Fibroblast of gingiva (primary cell): ENCODE measurements at regions not wholly inside any gene's neighbourhood (a gene's known extent, or its start where the extent isn't known, plus 50 kb on each side); places are given as distances from the start of the nearest gene placed in this dataset.
"Not testable (repeated sequence)": the region's sequence is repeated elsewhere in the genome, so short reads cannot be mapped to it uniquely, and the experiment has no call there.

ENCODE experiments used
- DNase-seq: peaks from one replicate; pipeline ENCODE4 v3.0.0-alpha.2; 2011; ENCODE audit warnings: low read depth

DNA sequence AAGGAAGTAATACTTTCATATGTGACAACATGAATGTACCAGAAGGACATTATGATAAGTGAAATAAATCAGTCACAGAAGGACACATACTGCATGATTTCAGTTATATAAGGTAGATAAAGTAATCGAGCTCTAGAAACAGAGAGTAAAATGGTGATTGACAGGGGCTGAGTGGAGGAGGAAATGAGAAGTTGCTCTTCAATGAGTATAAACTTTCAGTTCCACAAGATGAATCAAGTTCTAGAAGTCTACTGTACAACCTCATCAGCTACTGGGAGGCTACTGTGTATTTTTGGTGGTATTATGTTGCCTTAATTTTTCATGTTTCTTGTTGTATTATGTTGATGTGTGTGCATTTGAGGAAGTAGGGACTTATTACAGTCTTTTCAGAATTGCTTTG lies 270.9 kb upstream of the GRIA3 start:
- DNase-seq, result no peak

DNA sequence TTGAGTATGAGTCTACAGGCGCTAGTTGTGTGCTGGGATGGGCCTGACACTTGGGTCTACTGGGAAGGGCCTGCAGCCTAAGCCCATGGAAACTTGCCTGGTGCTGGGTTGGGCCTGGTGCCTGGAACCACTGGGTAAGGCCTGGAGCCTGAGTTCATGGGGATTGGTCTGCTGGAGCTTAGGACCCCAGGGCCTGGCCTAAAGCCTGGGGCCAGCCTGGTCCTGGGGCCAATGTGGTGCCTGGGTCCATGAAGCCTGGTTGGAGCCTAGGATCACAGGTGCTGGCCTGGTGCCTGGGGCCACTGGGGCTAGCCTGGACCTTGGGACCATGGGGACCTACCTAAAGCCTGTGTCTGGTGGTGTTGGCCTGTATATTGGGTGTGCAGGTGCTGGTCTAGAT lies 270.3 kb upstream of the GRIA3 start:
- no peak for DNase-seq

DNA sequence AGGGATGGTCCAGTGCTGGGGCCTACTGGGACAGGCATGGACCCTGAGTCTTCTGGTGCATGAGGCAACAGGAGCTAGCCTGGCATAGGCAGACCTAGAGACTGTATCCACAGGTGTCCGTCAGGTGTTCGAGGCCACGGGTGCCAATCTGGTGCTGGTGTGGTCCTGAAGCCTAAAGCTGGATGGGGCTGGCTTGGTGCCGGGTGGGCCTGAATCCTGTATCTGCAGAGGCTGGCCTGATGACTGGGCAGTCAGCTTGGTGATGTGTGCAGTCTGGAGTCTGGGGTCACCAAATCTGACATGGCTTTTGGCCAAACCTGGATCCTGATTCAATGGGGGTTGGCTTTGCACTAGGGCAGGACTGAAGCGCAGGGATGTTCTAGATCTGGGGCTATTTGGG lies 269.8 kb upstream of the GRIA3 start:
- DNase-seq, result no peak

DNA sequence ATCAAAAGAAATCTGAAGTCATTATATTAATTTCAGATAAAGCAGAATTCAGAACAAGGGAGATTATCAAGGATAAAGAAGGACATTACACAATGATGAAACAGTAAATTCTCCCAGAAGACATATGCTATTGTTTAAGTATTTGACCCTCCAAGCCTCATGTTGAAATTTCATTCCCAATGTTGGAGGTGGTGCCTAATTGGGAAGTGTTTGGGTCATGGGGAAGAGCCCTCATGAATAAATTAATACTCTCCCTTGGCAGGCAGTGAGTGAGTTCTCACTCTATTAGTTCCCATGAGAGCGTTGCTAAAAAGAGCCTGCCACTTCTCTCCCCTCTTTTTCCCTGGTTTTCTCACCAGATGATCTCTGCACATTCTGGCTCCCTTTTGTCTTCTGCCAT lies 249.9 kb upstream of the GRIA3 start:
- DNase-seq, result peak; percentile 5

DNA sequence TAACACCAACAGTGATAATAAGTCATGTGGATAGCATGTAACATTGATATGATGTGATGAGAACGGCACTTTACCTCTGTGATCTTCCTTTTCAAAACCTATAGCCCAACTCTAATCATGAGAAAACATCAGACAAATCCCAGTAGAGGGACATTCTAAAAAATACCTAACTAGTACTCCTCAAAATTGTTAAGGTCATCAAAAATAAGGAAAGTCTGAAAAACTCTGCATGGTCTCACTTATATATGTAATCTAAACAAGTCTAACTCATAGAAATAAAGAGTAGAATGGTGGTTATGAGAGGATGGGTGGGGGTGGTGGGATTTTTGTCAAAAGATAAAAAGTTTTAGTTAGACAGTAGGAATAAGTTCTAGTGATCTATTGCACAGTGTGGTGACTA lies 243.9 kb upstream of the GRIA3 start:
- DNase-seq, result no peak

DNA sequence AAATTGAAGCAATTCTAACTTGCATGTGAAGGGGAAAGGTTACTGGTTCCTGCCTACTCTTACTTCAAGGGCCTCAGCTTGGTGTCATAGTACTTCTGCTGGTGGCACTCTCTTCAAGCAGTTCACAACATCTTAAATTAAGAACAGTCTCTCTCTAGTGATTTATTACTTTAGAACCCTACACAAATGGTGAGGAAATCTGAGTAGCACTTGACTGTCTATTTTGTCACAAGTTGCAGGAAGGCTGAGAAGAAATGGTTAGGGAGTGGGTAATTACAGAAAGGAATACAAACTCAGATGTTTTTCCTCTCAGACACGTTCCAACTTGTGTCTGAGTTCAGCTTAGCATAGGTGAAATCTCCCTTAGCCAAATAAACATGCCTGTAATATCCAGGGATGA lies 242.3 kb upstream of the GRIA3 start:
- no peak for DNase-seq

DNA sequence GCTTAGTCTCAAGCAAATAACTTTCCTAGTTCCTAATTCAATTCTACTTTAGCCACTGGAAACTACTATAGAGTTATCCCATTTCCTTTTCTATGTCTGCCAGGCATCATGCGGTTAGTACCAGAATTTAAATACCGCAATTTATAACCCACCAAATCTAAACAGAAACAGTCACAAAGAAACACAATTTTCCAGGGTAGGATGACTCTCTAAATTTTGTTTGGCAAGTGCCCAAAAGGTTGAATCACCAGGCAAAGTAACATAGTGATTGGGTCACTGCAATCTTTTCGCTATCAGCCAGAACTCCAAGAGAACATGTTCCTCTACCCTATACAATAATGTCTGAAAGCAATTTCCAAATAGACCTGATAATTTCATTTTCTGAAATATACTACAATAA lies 240.2 kb upstream of the GRIA3 start:
- DNase-seq, result no peak

DNA sequence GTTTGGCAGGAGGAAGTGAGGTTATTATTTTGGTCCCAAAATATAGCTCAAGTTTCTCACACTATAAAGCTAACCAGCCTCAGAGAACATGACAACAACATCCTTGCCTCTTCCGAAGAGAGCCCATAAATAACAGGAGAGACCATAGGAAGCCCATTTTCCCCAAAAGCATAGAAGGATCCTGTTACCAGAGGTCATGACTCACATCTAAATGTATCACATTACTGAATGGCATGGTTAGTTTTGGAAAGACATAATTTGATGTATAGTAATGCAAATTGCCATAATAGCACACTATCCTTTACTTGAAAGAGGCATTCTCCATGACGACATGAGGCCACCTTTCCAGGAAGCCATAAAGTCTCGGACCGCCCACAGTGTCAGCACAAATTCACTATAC lies 238.8 kb upstream of the GRIA3 start:
- no peak for DNase-seq

DNA sequence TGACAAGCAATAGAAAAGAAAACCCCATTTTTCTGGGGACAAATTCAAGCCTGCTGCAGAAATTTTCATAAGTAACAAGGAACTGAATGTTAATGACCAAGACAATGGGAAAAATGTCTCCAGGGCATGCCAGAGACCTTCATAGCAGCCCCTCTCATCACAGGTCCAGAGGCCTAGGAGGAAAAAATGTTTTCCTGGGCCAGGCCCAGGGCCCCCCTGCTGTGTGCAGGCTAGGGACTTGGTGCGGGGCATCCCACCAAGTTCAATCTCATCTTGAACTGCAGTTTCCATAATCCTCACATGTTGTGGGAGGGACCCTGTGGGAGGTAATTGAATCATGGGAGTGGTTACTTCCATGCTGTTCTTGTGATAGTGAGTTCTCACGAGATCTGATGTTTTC lies 211.5 kb upstream of the GRIA3 start:
- DNase-seq, result no peak

DNA sequence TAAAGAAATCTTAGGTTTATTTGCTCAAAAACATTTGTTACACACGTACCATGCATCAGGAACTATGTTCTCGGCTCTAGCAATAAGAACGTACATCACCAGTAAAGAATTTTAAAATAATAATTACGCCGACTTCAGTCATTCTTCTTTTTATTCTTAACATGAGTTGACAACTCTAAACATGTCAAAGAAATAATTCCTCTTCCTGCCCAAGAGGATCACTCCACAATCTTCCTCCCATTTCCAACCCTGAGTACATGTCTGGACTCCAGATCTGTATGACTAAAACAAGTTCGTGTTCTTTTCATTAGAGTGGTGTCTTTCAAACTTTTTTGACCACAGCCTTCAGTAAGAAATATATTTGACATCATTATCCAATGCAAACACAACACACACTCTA lies 201.6 kb upstream of the GRIA3 start:
- DNase-seq, result no peak

DNA sequence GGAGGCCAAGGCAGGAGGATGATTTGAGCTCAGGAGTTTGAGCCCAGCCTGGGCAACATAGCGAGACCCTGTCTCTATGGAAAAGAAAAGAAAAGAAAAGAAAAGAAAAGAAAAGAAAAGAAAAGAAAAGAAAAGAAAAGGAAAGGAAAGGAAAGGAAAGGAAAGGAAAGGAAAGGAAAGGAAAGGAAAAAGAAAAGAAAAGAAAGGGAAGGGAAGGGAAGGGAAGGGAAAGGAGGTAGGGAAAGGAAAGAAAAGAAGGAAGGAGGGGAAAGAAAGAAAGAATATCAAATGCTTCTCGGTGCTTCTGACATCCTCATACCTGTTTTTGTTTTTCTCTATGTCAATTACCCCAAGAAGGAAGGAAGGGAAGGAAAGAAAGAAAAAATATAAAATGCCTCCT lies 181.2 kb upstream of the GRIA3 start:
- not testable (repeated sequence) for DNase-seq

DNA sequence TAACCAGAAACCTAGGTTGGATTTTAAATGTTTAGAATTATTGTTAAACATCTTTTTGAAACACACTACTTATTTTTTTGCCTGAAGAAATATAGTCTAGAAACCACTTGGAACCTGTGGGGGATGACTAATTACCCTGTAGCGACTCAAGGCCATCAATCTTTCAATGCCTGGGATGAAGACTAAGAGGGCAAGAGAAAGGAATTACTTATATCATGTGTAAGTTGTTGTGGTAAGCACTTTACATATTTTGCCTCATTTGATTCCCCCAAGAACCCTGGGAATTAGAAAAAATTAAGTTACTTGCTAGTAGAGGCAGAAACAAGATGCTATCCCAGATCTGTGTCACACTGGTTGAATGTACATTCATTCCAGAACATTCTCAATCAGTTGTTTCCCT lies 170.9 kb upstream of the GRIA3 start:
- no peak for DNase-seq

DNA sequence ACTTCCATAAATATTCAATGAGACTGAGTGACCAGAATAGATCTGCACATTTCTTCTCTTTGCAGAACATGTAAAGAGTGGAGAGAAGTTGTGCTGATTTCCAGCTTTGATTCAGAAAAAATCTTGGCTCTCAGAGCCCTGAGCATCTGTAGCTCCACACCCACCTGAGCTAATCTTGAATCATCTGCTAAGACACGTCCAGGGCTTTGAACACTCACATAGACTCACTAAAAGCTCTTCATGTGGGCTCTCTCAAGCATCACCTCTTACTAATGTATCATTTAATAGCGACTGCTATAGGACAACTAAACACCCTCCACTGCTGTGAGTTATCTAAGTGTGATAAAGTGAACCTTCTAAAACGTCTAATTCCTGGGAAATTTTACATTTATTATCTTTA lies 147.7 kb upstream of the GRIA3 start:
- no peak for DNase-seq

DNA sequence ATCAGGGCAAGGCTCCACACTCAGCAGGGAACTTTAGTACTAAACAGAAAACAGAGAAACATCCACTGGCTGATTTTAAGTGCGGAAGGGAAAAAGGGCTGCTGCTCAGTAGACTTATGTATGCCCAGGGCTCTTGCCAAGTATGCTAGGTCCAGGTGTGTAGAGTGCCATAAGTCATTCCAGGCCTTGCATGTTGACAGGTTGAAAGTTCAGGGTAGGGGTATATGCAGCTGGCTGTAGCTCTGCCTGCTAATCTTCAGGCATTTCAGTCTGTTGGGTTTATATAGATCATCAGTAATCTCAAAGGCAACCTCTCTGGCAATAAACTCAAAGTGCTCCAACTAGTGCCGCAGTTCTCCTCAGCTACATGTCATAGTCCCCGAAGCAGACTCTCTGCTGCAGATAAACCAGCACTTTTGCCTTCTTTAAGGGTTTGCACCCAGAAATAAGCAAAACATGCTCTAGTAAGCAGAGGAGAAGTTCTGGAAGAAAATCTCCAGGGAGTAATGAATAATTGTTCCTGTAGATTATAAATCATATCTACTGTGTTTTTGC lies 134.9 kb upstream of the GRIA3 start:
- no peak for DNase-seq

DNA sequence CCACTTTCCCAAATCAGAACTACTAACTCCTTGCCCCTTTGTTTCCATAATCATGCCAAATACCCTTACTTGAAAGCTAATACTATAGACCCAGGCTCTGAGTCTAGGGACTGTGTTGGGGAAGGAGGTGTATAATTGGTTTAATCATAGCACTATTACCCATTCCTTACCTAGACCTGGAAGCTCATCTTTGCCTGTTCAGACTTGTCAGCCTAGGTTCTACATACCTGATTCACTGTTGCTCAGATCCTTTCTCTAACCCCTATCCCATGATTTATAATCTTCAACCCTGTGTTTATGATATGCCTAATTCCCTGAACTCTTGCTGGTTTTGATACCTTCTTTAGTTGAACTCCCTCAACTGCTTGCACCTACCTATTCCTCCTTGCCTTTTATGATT lies 123.1 kb upstream of the GRIA3 start:
- no peak for DNase-seq

DNA sequence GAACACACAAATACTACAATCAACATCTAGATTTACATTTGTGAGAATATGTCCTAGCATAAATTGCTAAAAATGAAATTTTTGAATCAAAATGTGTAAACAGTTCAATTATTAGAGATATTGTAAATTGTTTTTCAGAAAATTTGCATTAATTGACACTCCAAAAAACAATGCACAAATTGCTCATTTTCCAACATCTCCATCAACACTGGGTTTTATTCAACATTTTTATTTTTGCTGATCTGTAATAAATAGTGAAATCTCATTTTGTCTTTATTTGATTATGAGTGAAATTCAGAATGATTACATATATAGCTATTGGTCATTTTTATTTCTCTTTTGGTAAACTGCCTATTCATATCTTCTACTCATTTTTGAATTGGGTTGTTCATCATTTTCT lies 120.0 kb upstream of the GRIA3 start:
- DNase-seq, result no peak

DNA sequence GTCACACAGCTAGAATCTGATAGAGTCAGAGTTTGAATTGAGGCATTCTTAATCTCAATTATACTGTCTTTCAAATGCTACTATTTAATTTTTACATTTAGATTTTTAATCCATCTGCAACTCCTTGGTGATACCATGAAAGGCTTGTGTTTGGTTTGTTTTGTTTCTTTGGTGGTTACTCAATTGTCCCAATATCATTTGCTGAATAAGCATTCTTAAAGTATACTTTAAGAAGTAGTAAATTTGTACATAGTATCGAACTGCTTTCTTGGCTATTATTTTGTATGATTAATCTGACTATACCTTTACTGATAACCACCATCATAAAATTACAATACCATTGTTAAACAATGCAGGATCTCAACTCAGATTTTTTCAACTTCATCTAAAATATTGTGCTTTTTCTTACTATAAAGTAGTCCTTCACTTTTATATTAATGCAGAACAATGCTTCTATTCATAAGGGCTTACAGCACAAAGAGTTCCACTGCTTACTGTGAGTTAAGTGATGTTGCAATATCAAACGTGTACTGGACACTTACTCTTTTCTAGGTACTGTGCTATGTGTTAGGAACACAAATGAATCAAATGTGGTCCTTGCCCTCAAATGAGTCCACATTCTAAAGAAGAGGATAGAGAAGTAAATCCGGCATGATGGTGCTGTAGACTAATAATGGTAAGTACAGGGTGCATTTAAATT lies 111.2 kb upstream of the GRIA3 start:
- no peak for DNase-seq

DNA sequence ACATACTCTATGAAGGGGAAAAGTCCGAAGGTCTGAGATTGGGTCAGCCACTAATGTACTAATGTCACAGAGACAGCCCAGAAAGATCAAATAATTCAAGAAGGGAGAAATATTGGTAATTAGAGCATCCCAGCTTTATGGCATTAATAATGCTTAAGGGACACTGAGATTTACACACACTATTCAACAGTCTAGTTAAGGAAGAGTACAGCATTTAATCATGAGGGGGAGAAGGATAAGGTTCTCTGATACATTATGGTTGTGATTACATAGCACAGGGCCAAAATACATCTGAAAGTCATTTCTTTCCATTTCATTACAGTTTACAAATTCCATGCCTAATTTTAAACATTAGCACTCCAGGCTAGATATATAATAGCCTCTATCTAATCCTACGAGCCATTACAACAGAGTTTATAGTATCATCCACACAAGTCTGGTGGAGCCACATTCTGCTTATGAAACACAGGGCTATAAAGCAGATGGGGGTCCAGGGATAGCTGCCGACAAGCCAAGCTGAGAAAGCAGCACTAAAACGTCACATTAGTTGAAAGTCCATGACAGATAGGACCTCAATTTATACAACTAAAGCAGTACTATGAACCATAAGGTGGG lies 108.0 kb upstream of the GRIA3 start:
- DNase-seq, result peak; percentile 4

DNA sequence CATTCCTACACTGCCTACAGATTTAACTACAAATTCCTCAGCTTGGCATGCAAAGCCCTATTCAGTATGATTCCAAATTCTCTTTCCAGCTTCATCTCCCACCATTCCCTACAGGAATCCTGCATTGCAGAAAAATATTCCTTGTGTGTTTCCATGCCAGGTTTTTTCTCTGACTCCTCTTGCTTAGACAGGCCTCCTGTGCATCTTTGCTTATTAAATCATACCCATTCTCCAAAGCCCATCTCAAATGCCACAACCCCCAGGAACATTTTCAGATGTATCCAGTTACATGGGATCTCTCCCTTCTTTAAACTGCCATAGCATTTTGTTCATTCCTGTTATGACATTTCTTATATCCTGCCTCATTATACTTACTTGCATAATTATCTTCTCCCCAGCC lies 106.4 kb upstream of the GRIA3 start:
- DNase-seq, result peak; percentile 2

DNA sequence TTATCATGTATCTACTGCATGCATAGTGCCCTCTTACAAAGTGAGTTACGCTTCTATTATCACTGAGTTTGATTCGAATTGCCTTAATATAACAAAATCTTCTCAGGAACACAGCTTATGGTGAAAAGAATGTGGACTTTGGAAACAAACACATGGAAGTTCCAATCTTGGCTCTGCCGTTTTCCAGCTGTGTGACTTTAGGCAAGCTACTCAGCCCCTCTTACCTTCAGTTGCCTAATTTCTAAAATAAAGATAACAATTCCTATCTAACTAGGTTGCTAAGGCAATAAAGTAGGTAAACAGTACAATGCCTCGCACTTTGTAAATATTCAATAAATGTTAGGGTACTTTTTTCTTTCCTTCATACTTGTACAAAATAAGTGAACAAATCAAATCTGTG lies 104.0 kb upstream of the GRIA3 start:
- DNase-seq, result no peak

DNA sequence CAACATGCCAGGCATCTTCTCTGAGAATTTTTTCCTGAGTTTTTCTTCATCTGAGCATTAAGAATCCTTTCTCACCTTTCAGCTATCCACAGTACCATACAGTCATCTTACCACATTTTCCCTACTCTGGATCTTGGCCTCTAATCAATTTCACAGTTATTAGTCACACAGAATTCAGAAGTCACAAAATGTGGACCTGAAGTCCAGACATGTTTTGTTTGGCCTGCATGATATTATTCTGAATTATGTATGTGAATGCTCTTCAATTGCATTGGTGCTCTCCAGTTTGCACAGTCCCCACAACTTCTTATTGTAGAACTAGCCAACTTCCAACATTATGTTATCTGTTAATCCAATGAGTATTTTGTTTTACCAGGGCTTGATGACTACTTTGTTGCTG lies 102.3 kb upstream of the GRIA3 start:
- DNase-seq, result no peak

DNA sequence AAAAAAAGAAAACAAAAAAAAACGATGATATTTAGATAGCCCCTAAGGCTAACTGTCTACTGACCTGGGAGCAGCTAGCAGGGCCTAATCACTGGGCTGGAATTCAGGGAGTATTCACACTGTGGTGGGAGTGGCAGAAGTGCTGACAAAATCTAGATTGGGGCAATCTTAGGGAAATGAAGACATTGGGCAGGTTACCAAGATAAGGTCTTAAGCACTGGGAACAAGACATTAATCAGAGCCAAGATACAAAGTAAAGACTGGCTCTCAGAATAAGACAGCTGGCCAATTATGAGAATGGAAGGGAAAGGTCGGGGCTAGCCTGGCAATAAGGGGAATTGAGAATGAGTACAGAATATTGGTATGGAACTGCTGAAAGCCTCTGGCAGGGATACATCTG lies 100.2 kb upstream of the GRIA3 start:
- DNase-seq, result peak; percentile 75

DNA sequence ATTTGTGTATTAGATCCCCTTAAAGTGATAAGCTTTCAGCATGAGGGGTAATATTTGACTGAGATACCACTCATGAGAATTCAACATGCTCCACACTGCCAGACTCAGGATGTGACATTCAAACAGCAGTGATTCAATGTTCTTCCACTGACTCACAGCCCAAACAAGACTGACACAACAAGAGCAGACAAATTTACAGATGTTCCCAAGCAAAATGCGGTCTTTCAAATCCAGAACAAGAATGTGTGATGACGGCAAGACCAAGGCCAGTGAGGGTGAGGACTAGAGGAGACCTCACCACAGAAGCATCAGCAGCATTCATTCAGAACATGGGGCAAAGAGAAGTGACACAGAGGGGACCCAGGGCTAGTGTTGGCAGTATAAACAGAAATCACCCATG lies 99.3 kb upstream of the GRIA3 start:
- DNase-seq, result peak; percentile 82

DNA sequence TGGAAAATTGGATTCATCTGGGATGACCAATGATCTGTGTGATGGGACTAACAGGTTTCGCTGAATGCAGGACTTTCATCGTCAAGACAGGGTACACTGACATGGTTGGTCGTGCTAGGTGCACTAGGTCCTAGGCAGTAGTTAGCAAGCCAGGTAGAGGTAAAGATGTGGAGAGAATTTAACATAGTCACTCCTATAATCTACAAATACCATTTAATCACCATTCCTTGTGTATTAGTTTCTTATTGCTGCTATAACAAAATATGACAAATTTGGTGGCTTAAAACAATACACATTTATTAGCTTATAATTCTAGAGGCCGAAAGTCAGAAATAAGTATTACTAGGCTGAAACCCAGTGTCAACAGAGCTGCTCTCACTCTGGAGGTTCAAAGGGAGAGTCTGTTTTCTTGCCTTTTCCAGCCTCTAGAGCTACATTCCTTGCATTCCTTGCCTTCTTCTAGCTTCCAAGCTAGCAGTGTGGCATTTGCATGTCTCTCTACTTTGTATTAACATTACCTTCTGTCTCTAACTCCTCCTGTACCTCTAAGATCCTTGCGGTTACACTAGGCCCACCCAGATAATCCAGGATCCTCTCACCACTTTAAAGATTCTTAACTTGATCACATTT lies 98.7 kb upstream of the GRIA3 start:
- no peak for DNase-seq
